Calu3 (cell line): ENCODE measurements at regions not wholly inside any gene's neighbourhood (a gene's known extent, or its start where the extent isn't known, plus 50 kb on each side); places are given as distances from the start of the nearest gene placed in this dataset.
"Not testable (repeated sequence)": the region's sequence is repeated elsewhere in the genome, so short reads cannot be mapped to it uniquely, and the experiment has no call there.

ENCODE experiments used
- BruUV-seq: library from RNA; stranded (reverse); fragments of 400-500 nt; replicated peaks from 2 replicates; lab custom pipeline; 2021; lab: Mats Ljungman, UMichigan
- CTCF ChIA-PET: fragments of 300-600 bp; sonication (Branson Sonifier 250); formaldehyde crosslinking; loops from one replicate; lab custom pipeline; 2022; ENCODE audit warnings: antibody characterized with exemption; lab: Charles Lee
- DNase-seq: peaks from one replicate; pipeline ENCODE4 v3.0.0; 2022
- H3K27ac Mint-ChIP-seq: one replicate; pipeline ENCODE4 v1.8.0; 2022; ENCODE audit warnings: mixed read lengths; ENCODE audit not compliant: unreplicated experiment
- H3K27me3 Mint-ChIP-seq: one replicate; pipeline ENCODE4 v1.8.0; 2022; ENCODE audit warnings: mixed read lengths; ENCODE audit not compliant: unreplicated experiment
- H3K36me3 Mint-ChIP-seq: one replicate; pipeline ENCODE4 v1.8.0; 2022; ENCODE audit warnings: mild to moderate bottlenecking, moderate library complexity, mixed read lengths; ENCODE audit not compliant: insufficient read depth, unreplicated experiment
- H3K4me1 Mint-ChIP-seq: one replicate; pipeline ENCODE4 v1.8.0; 2022; ENCODE audit warnings: mild to moderate bottlenecking, low read depth, mixed read lengths; ENCODE audit not compliant: unreplicated experiment
- H3K4me3 Mint-ChIP-seq: one replicate; pipeline ENCODE4 v1.8.0; 2022; ENCODE audit warnings: mild to moderate bottlenecking, low read depth, moderate library complexity, mixed read lengths; ENCODE audit not compliant: unreplicated experiment
- H3K9me3 Mint-ChIP-seq: one replicate; pipeline ENCODE4 v1.8.0; 2022; ENCODE audit warnings: low read depth, mixed read lengths; ENCODE audit not compliant: unreplicated experiment
- intact Hi-C: fragments of 100-400 bp; cut with micrococcal nuclease; formaldehyde crosslinking; loops from one replicate; pipeline ENCODE4 v1.10.0; 2022; ENCODE audit not compliant: unreplicated experiment
- TF ChIP-seq, protein P1 (sequence below): fragments of 200-600 bp; IDR thresholded peaks from one replicate; pipeline ENCODE4 v1.8.0; 2022; ENCODE audit warnings: antibody characterized with exemption; ENCODE audit not compliant: unreplicated experiment

DNA sequence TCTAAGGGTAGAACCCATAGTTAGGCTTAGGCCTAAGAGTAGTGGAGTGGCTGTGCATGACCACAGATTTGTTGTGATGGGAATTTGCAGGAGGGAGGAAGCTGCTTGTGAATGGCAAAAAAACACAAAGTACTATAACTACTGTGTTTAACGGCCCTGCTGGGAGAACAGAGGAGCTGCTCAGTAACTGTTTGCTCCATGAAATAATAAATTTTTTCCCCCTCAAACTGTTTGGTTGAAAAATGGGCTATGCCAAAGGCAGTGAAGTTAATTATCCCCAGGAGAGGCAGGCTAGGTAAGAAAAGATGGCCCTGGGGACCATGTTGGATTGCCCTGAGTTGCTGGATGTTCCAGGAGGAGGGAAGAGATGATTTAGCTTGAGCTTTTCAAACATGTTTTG lies 216.1 kb upstream of the ADRA1D start:
- DNase-seq: no peak
- Mint-ChIP-seq H3K9me3 (no peaks in the 10 kb centered on the region), H3K27ac (no peak overlapping the region), H3K36me3 (no peaks in the 10 kb centered on the region), H3K4me3 (no peak overlapping the region), H3K27me3 (peaks cover 39% of the 10 kb centered on the region), H3K4me1 (no peaks in the 10 kb centered on the region)
- TF ChIP-seq, protein P1, sequence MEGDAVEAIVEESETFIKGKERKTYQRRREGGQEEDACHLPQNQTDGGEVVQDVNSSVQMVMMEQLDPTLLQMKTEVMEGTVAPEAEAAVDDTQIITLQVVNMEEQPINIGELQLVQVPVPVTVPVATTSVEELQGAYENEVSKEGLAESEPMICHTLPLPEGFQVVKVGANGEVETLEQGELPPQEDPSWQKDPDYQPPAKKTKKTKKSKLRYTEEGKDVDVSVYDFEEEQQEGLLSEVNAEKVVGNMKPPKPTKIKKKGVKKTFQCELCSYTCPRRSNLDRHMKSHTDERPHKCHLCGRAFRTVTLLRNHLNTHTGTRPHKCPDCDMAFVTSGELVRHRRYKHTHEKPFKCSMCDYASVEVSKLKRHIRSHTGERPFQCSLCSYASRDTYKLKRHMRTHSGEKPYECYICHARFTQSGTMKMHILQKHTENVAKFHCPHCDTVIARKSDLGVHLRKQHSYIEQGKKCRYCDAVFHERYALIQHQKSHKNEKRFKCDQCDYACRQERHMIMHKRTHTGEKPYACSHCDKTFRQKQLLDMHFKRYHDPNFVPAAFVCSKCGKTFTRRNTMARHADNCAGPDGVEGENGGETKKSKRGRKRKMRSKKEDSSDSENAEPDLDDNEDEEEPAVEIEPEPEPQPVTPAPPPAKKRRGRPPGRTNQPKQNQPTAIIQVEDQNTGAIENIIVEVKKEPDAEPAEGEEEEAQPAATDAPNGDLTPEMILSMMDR: no peak
- CTCF ChIA-PET: no interaction called here
- BruUV-seq: no TSS peak
- intact Hi-C loops: no loop called here

GRCh38 chr20:4462801-4463200 lies 213.7 kb upstream of the ADRA1D start:
- Mint-ChIP-seq H3K27me3 (peaks cover 17% of the 10 kb centered on the region), H3K4me1 (peaks cover 15% of the 10 kb centered on the region)
- H3K27ac Mint-ChIP-seq, BruUV-seq, intact Hi-C loops, CTCF ChIA-PET, H3K9me3 Mint-ChIP-seq, H3K36me3 Mint-ChIP-seq, DNase-seq, H3K4me3 Mint-ChIP-seq: not testable (repeated sequence)

GRCh38 chr20:4459081-4459480 lies 210.0 kb upstream of the ADRA1D start:
- TF ChIP-seq, protein P1: no peak
- no peaks in the 10 kb centered on the region for H3K36me3 Mint-ChIP-seq
- H3K4me1 Mint-ChIP-seq: peaks cover 32% of the 10 kb centered on the region
- no peaks in the 10 kb centered on the region for H3K27me3 Mint-ChIP-seq
- H3K9me3 Mint-ChIP-seq: peaks cover 3% of the 10 kb centered on the region
- intact Hi-C loops: no loop called here
- no peak for DNase-seq
- BruUV-seq: no TSS peak
- CTCF ChIA-PET: no interaction called here
- no peak overlapping the region for H3K27ac Mint-ChIP-seq
- no peak overlapping the region for H3K4me3 Mint-ChIP-seq

DNA sequence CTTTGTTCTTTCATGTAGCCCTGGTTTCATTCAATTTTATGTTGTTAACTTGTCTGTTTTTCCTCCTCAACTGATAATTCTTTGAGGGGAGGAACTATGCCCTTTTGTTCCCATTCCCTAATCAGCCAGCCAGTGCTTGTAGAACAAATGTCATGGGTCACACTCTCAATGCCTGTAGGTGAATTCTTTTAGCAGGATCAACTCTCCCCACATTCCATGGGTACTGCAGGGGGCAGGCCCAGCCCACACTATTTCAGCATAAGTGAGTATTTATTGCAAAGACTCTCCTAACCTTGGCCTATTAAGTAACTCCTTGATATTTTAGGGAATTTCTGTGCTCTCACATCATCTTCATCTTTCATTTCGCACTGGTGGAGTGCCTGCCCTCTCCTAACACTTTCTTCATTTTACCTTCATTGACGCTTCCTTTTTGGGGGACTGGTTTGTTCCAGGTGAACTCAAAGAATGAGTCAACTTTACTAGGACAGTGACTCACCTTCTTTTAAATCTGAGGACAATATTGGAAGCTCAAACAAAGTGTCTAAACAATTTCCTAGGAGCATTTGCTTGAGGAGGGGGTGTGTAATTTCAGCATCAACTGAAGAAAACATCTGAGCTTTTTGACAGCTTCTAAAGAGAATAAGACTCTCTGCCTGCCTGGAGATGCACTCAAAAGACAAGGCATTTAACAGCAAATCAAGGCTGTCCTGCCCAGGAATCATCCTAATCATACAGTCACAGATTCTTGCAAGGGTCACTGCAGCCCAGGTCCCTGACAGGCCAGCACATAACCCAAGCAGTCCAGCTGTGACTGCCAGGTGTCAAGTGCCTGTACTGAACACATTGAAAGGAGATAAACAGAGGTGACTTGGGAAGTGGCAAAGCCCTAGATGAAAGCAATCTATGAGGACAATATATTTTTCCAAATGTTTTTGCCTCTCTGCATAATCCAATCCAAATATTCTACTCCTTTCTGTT lies 208.8 kb upstream of the ADRA1D start:
- H3K9me3 Mint-ChIP-seq: peaks cover 3% of the 10 kb centered on the region
- DNase-seq: no peak
- H3K4me3 Mint-ChIP-seq: no peak overlapping the region
- peaks cover 32% of the 10 kb centered on the region for H3K4me1 Mint-ChIP-seq
- no peaks in the 10 kb centered on the region for H3K36me3 Mint-ChIP-seq
- no peaks in the 10 kb centered on the region for H3K27me3 Mint-ChIP-seq
- TF ChIP-seq, protein P1: no peak
- no TSS peak for BruUV-seq
- CTCF ChIA-PET: no interaction called here
- intact Hi-C loops: no loop called here
- H3K27ac Mint-ChIP-seq: no peak overlapping the region

DNA sequence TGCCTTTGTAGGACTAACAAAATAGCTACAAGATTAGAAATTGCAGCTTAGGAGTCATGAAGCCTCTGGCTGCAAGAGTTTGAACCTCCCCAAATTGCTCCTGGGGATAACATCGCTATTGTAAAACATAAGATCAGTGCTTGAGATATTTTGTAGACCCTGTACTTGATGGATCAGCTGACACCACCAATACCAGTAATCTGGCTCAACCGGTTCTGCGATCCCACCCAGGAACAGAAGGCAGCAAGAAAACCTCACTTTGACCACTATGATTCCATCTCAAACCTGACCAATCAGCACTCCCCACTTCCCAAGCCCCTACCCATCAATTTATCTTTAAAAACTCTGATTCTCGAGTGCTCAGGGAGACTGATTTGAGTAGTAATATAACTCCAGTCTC lies 206.9 kb upstream of the ADRA1D start:
- Mint-ChIP-seq H3K36me3 (no peaks in the 10 kb centered on the region), H3K4me3 (no peak overlapping the region), H3K9me3 (peaks cover 3% of the 10 kb centered on the region), H3K27ac (no peak overlapping the region), H3K27me3 (no peaks in the 10 kb centered on the region), H3K4me1 (peaks cover 32% of the 10 kb centered on the region)
- intact Hi-C loops: no loop called here
- TF ChIP-seq, protein P1: no peak
- no TSS peak for BruUV-seq
- CTCF ChIA-PET: no interaction called here
- DNase-seq: no peak
